IMR-90 (cell line): ENCODE measurements at regions not wholly inside any gene's neighbourhood (a gene's known extent, or its start where the extent isn't known, plus 50 kb on each side); places are given as distances from the start of the nearest gene placed in this dataset.

ENCODE experiments used
- ATAC-seq: fragments of 200-7000 bp; cut with Tn5 transposase; 2 replicates; pipeline ENCODE4 v1.9.1; 2020; ENCODE audit warnings: low read depth, mild to moderate bottlenecking, moderate library complexity
- BruUV-seq: library from RNA; stranded (reverse); fragments of 400-500 nt; replicated peaks from 2 replicates; lab custom pipeline; 2021; lab: Mats Ljungman, UMichigan
- CTCF ChIA-PET: fragments of 300-600 bp; formaldehyde crosslinking; extraction: SDS; loops from one replicate; lab custom pipeline; 2021; ENCODE audit warnings: antibody characterized with exemption; lab: Yijun Ruan, JAX
- POLR2A ChIA-PET: fragments of 300-600 bp; sonication (Branson Sonifier 250); formaldehyde crosslinking; loops from one replicate; lab custom pipeline; 2022; ENCODE audit warnings: antibody characterized with exemption; ENCODE audit not compliant: unreplicated experiment; lab: Charles Lee
- DNase-seq: peaks from one replicate; pipeline ENCODE4 v3.0.0; 2013
- H2AFZ ChIP-seq: replicated peaks from 2 replicates; pipeline ENCODE3; 2013; ENCODE audit warnings: low read length, mild to moderate bottlenecking; ENCODE audit not compliant: poor library complexity
- H2AK5ac ChIP-seq: 2 replicates; pipeline ENCODE4 v1.6.1; 2013; ENCODE audit warnings: low read depth, low read length, inconsistent platforms
- H2AK9ac ChIP-seq: replicated peaks from 2 replicates; pipeline ENCODE3; 2013; ENCODE audit warnings: mild to moderate bottlenecking, low read depth, low read length, moderate library complexity; ENCODE audit not compliant: poor library complexity
- H2BK120ac ChIP-seq: 2 replicates; pipeline ENCODE4 v1.6.1; 2013; ENCODE audit warnings: low read depth, low read length, inconsistent platforms
- H2BK15ac ChIP-seq: 3 replicates; pipeline ENCODE4 v1.6.1; 2013; ENCODE audit warnings: low read depth, low read length, inconsistent platforms
- H2BK20ac ChIP-seq: 2 replicates; pipeline ENCODE4 v1.6.1; 2013; ENCODE audit warnings: low read depth, mild to moderate bottlenecking, inconsistent platforms, low read length, moderate library complexity
- H2BK5ac ChIP-seq: 2 replicates; pipeline ENCODE4 v1.6.1; 2013; ENCODE audit warnings: mild to moderate bottlenecking, low read depth, low read length, inconsistent platforms; ENCODE audit not compliant: poor library complexity, severe bottlenecking
- H3K14ac ChIP-seq: replicated peaks from 2 replicates; pipeline ENCODE4 v1.6.1; 2013; ENCODE audit warnings: low read depth, low read length, inconsistent platforms
- H3K18ac ChIP-seq: 2 replicates; pipeline ENCODE4 v1.6.1; 2013; ENCODE audit warnings: low read depth, low read length, control low read depth
- H3K23ac ChIP-seq: 2 replicates; pipeline ENCODE4 v1.6.1; 2013; ENCODE audit warnings: low read depth, low read length, inconsistent platforms
- H3K27ac ChIP-seq: 2 replicates; pipeline ENCODE4 v1.5.1; 2013; ENCODE audit warnings: mild to moderate bottlenecking, control low read depth, low read length; ENCODE audit not compliant: insufficient read depth
- H3K27me3 ChIP-seq: 2 replicates; pipeline ENCODE4 v1.6.1; 2013; ENCODE audit warnings: low read length; ENCODE audit not compliant: control insufficient read depth, insufficient read depth
- H3K36me3 ChIP-seq: 2 replicates; pipeline ENCODE4 v1.6.1; 2013; ENCODE audit warnings: low read length, mixed read lengths; ENCODE audit not compliant: control insufficient read depth, insufficient read depth
- H3K4ac ChIP-seq: 2 replicates; pipeline ENCODE4 v1.6.1; 2013; ENCODE audit warnings: low read depth, low read length, inconsistent platforms
- H3K4me1 ChIP-seq: 2 replicates; pipeline ENCODE4 v1.6.1; 2013; ENCODE audit warnings: low read length, mixed read lengths; ENCODE audit not compliant: control insufficient read depth, insufficient read depth
- H3K4me2 ChIP-seq: 2 replicates; pipeline ENCODE4 v1.6.1; 2013; ENCODE audit warnings: low read depth, mild to moderate bottlenecking, control low read depth, low read length, moderate library complexity
- H3K4me3 ChIP-seq: 2 replicates; pipeline ENCODE4 v1.5.1; 2013; ENCODE audit warnings: low read depth, mild to moderate bottlenecking, control low read depth, low read length, moderate library complexity; ENCODE audit not compliant: insufficient read depth
- H3K56ac ChIP-seq: 2 replicates; pipeline ENCODE4 v1.6.1; 2013; ENCODE audit warnings: low read length, inconsistent platforms; ENCODE audit not compliant: insufficient read depth; ENCODE audit errors: extremely low read depth
- H3K79me1 ChIP-seq, 2 experiments: 2 replicates each; pipeline ENCODE4 v1.6.1; 2013; ENCODE audit warnings: low read length in 2 of 2, inconsistent platforms in 1 of 2, low read depth in 1 of 2
- H3K9ac ChIP-seq: 2 replicates; pipeline ENCODE4 v1.6.1; 2013; ENCODE audit warnings: low read depth, low read length, control low read depth
- H3K9me1 ChIP-seq: 2 replicates; pipeline ENCODE4 v1.6.1; 2013; ENCODE audit warnings: low read length, inconsistent platforms; ENCODE audit not compliant: insufficient read depth
- H3K9me3 ChIP-seq: 2 replicates; pipeline ENCODE4 v1.6.1; 2013; ENCODE audit warnings: low read length; ENCODE audit not compliant: control insufficient read depth, insufficient read depth
- H4K20me1 ChIP-seq: 2 replicates; pipeline ENCODE4 v1.6.1; 2013; ENCODE audit warnings: low read length, inconsistent platforms; ENCODE audit not compliant: insufficient read depth
- H4K5ac ChIP-seq: 2 replicates; pipeline ENCODE4 v1.6.1; 2013; ENCODE audit warnings: mild to moderate bottlenecking, low read depth, low read length, control low read depth
- H4K8ac ChIP-seq, 2 experiments: 2 replicates each; pipeline ENCODE4 v1.6.1; 2013; ENCODE audit warnings: low read depth in 2 of 2, low read length in 2 of 2, control low read depth in 1 of 2, inconsistent platforms in 1 of 2
- H4K91ac ChIP-seq: 2 replicates; pipeline ENCODE4 v1.6.1; 2013; ENCODE audit warnings: low read depth, low read length, inconsistent platforms; ENCODE audit not compliant: insufficient read depth
- BHLHE40 ChIP-seq: fragments of 150-350 bp; IDR thresholded peaks from 2 replicates; pipeline ENCODE4 v1.6.1; 2016; ENCODE audit warnings: mild to moderate bottlenecking, low read depth, low read length
- CEBPB ChIP-seq: IDR thresholded peaks from 2 replicates; pipeline ENCODE4 v1.6.1; 2012; ENCODE audit warnings: low read depth, low read length, improper control_type of control experiment
- CHD1 ChIP-seq: IDR thresholded peaks from 2 replicates; pipeline ENCODE4 v1.6.1; 2012; ENCODE audit warnings: low read depth, low read length, improper control_type of control experiment
- FOS ChIP-seq: fragments of 150-350 bp; IDR thresholded peaks from 2 replicates; pipeline ENCODE4 v1.6.1; 2016; ENCODE audit warnings: low read depth, low read length
- MAFK ChIP-seq: IDR thresholded peaks from 2 replicates; pipeline ENCODE4 v1.6.1; 2012; ENCODE audit warnings: low read depth, low read length, improper control_type of control experiment
- MAZ ChIP-seq: IDR thresholded peaks from 2 replicates; pipeline ENCODE4 v1.6.1; 2012; ENCODE audit warnings: low read depth, mild to moderate bottlenecking, low read length, improper control_type of control experiment, moderate library complexity, borderline replicate concordance
- MXI1 ChIP-seq: IDR thresholded peaks from 2 replicates; pipeline ENCODE4 v1.6.1; 2012; ENCODE audit warnings: low read depth, mild to moderate bottlenecking, low read length, moderate library complexity, borderline replicate concordance
- NFE2L2 ChIP-seq: fragments of 150-350 bp; IDR thresholded peaks from 2 replicates; pipeline ENCODE4 v1.6.1; 2016; ENCODE audit warnings: low read depth, mild to moderate bottlenecking, low read length
- POLR2A ChIP-seq: IDR thresholded peaks from 2 replicates; pipeline ENCODE4 v1.6.1; 2012; ENCODE audit warnings: mild to moderate bottlenecking, low read depth, low read length
- RAD21 ChIP-seq: IDR thresholded peaks from 2 replicates; pipeline ENCODE4 v1.6.1; 2012; ENCODE audit warnings: low read length, improper control_type of control experiment
- RCOR1 ChIP-seq: IDR thresholded peaks from 2 replicates; pipeline ENCODE4 v1.6.1; 2012; ENCODE audit warnings: mild to moderate bottlenecking, low read length, improper control_type of control experiment; ENCODE audit not compliant: insufficient replicate concordance
- RFX5 ChIP-seq: IDR thresholded peaks from 2 replicates; pipeline ENCODE4 v1.8.0; 2012; ENCODE audit warnings: low read depth, mild to moderate bottlenecking, low read length, moderate library complexity
- SMC3 ChIP-seq: fragments of 150-350 bp; IDR thresholded peaks from 2 replicates; pipeline ENCODE4 v1.6.1; 2016; ENCODE audit warnings: low read depth, mild to moderate bottlenecking, antibody characterized with exemption, low read length, moderate library complexity
- WGBS, 2 experiments: methylation state at CpG; one replicate each; pipeline versions ENCODE4 v1.1.5 to v1.1.7; 2013; ENCODE audit warnings: missing lambda C conversion rate in 2 of 2; ENCODE audit not compliant: insufficient read length in 1 of 2; ENCODE audit errors: extremely low coverage in 2 of 2; 5-methylcytosine and 5-hydroxymethylcytosine counted together
- dilution Hi-C: fragments of 300-500 bp; cut with HindIII; formaldehyde crosslinking; loops from one replicate; pipeline ENCODE4 v1.14.3; 2018; ENCODE audit warnings: low sequenced_read_pairs; ENCODE audit not compliant: unreplicated experiment
- in situ Hi-C: fragments of 300-500 bp; cut with MboI; formaldehyde crosslinking; loops from 3 replicates; pipeline ENCODE4 v1.14.3; 2019; ENCODE audit warnings: low sequenced_read_pairs, inconsistent platforms, mixed read lengths
- intact Hi-C: fragments of 100-400 bp; cut with micrococcal nuclease; formaldehyde crosslinking; loops from 2 replicates; pipeline ENCODE4 v1.10.0; 2022
- TF ChIP-seq, protein P1 (sequence below): fragments of 150-350 bp; IDR thresholded peaks from 2 replicates; pipeline ENCODE4 v1.6.1; 2016; ENCODE audit warnings: low read depth, mild to moderate bottlenecking, low read length, moderate library complexity, borderline replicate concordance
- TF ChIP-seq, protein P2 (sequence below): fragments of 150-350 bp; IDR thresholded peaks from 2 replicates; pipeline ENCODE4 v1.6.1; 2017; ENCODE audit warnings: mild to moderate bottlenecking, antibody characterized with exemption, low read length, low read depth
- TF ChIP-seq, protein P3 (sequence below): conservative IDR thresholded peaks from 2 replicates; pipeline ENCODE4 v1.5.1; 2012; ENCODE audit warnings: mild to moderate bottlenecking, low read depth, low read length, improper control_type of control experiment

DNA sequence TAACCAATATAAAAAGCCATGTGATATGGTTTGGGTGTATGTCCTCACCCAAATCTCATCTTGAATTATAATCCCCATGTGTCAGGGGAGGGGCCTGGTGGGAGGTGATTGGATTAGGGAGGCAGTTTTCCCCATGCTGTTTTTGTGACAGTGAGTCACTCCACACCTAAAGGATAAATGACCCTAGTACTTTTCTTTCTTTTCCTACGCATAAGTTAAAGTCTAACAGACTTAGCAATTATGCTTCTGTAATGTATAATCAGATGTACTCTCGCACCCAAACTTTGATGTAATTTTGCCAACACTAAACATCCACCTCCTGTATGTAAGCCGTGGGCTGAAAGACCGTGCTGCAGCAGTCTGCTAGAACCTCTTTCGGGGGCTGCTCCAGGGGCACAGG lies 97.2 kb upstream of the DSEL start:
- dilution Hi-C loops = no loop called here
- H3K23ac ChIP-seq = no peak overlapping the region
- H2BK15ac ChIP-seq = no peak overlapping the region
- no peak overlapping the region for H2BK20ac ChIP-seq
- no peaks in the 10 kb centered on the region for H3K27me3 ChIP-seq
- H3K79me1 ChIP-seq = no peaks in the 10 kb centered on the region
- no peaks in the 10 kb centered on the region for H3K4me1 ChIP-seq
- no TSS peak for BruUV-seq
- H2AFZ ChIP-seq = no peak overlapping the region
- no peak overlapping the region for H3K18ac ChIP-seq
- no peak overlapping the region for H3K9ac ChIP-seq
- H2BK120ac ChIP-seq = no peak overlapping the region
- no peak overlapping the region for H3K56ac ChIP-seq
- intact Hi-C loops = no loop called here
- no peak overlapping the region for H2AK9ac ChIP-seq
- H4K20me1 ChIP-seq = no peaks in the 10 kb centered on the region
- ATAC-seq (no peak), DNase-seq (no peak)
- no peak overlapping the region for H4K5ac ChIP-seq
- no peaks in the 10 kb centered on the region for H3K9me3 ChIP-seq
- in situ Hi-C loops = no loop called here
- H3K36me3 ChIP-seq = no peaks in the 10 kb centered on the region
- H3K9me1 ChIP-seq = no peaks in the 10 kb centered on the region
- no peak overlapping the region for H2BK5ac ChIP-seq
- no peak overlapping the region for H3K4me3 ChIP-seq
- no peak overlapping the region for H4K91ac ChIP-seq
- H3K27ac ChIP-seq = no peak overlapping the region
- ChIA-PET CTCF (no interaction called here), POLR2A (no interaction called here)
- H3K4ac ChIP-seq = no peak overlapping the region
- H3K4me2 ChIP-seq = no peak overlapping the region
- H2AK5ac ChIP-seq = no peak overlapping the region
- no peak overlapping the region for H3K14ac ChIP-seq
- TF ChIP-seq, protein P1, sequence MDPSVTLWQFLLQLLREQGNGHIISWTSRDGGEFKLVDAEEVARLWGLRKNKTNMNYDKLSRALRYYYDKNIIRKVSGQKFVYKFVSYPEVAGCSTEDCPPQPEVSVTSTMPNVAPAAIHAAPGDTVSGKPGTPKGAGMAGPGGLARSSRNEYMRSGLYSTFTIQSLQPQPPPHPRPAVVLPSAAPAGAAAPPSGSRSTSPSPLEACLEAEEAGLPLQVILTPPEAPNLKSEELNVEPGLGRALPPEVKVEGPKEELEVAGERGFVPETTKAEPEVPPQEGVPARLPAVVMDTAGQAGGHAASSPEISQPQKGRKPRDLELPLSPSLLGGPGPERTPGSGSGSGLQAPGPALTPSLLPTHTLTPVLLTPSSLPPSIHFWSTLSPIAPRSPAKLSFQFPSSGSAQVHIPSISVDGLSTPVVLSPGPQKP = no peak
- TF ChIP-seq MAZ (no peak), FOS (no peak), MXI1 (no peak), RCOR1 (no peak), BHLHE40 (no peak), RFX5 (no peak), MAFK (no peak), NFE2L2 (no peak), POLR2A (no peak), RAD21 (no peak), CEBPB (no peak), SMC3 (no peak), CHD1 (no peak)
- TF ChIP-seq, protein P2, sequence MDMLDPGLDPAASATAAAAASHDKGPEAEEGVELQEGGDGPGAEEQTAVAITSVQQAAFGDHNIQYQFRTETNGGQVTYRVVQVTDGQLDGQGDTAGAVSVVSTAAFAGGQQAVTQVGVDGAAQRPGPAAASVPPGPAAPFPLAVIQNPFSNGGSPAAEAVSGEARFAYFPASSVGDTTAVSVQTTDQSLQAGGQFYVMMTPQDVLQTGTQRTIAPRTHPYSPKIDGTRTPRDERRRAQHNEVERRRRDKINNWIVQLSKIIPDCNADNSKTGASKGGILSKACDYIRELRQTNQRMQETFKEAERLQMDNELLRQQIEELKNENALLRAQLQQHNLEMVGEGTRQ = no peak
- TF ChIP-seq, protein P3, sequence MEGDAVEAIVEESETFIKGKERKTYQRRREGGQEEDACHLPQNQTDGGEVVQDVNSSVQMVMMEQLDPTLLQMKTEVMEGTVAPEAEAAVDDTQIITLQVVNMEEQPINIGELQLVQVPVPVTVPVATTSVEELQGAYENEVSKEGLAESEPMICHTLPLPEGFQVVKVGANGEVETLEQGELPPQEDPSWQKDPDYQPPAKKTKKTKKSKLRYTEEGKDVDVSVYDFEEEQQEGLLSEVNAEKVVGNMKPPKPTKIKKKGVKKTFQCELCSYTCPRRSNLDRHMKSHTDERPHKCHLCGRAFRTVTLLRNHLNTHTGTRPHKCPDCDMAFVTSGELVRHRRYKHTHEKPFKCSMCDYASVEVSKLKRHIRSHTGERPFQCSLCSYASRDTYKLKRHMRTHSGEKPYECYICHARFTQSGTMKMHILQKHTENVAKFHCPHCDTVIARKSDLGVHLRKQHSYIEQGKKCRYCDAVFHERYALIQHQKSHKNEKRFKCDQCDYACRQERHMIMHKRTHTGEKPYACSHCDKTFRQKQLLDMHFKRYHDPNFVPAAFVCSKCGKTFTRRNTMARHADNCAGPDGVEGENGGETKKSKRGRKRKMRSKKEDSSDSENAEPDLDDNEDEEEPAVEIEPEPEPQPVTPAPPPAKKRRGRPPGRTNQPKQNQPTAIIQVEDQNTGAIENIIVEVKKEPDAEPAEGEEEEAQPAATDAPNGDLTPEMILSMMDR = no peak
- H4K8ac ChIP-seq = no peak overlapping the region
- no CpG with 5 or more reads among the region's 5 CpGs for WGBS, 2 experiments
